GM12873 (cell line): ENCODE measurements at regions not wholly inside any gene's neighbourhood (a gene's known extent, or its start where the extent isn't known, plus 50 kb on each side); places are given as distances from the start of the nearest gene placed in this dataset.

Source experiments
- CTCF ChIP-seq: IDR thresholded peaks from 2 replicates; pipeline ENCODE4 v1.5.1; 2012; ENCODE audit warnings: low read depth, mild to moderate bottlenecking, moderate library complexity, low read length, control low read depth; ENCODE audit not compliant: insufficient read depth; ENCODE audit errors: missing control alignments

GRCh38 chr2:59803586-59803985 is 749.9 kb downstream of the BCL11A start:
- TF ChIP-seq CTCF: no peak

GRCh38 chr2:59798687-59799232 is 754.7 kb downstream of the BCL11A start:
- no peak for TF ChIP-seq CTCF

- TF ChIP-seq CTCF: no peak
These were observed 762.3 kb downstream of the BCL11A start for GRCh38 chr2:59791004-59791618.

- no peak for TF ChIP-seq CTCF
These were observed 763.1 kb downstream of the BCL11A start for GRCh38 chr2:59790186-59791003.

GRCh38 chr2:59789523-59789922 is 763.9 kb downstream of the BCL11A start:
- TF ChIP-seq CTCF: no peak

GRCh38 chr2:59787095-59787494 is 766.4 kb downstream of the BCL11A start:
- TF ChIP-seq CTCF: no peak

GRCh38 chr2:59786684-59787083 is 766.8 kb downstream of the BCL11A start:
- TF ChIP-seq CTCF: no peak
